Nephron (organoid): ENCODE measurements at regions not wholly inside any gene's neighbourhood (a gene's known extent, or its start where the extent isn't known, plus 50 kb on each side); places are given as distances from the start of the nearest gene placed in this dataset.

Experiments
- H3K27ac Mint-ChIP-seq, 3 experiments: 2 replicates each; pipeline ENCODE4 v1.8.0; 2020; ENCODE audit warnings: mixed read lengths in 3 of 3, mild to moderate bottlenecking in 2 of 3, moderate library complexity in 1 of 3
- H3K27me3 Mint-ChIP-seq: 2 replicates; pipeline ENCODE4 v1.8.0; 2021; ENCODE audit warnings: low read depth, mild to moderate bottlenecking, moderate library complexity, mixed read lengths
- H3K36me3 Mint-ChIP-seq: 2 replicates; pipeline ENCODE4 v1.8.0; 2020; ENCODE audit warnings: low read depth, mixed read lengths
- H3K4me1 Mint-ChIP-seq: 2 replicates; pipeline ENCODE4 v1.8.0; 2020; ENCODE audit warnings: mixed read lengths
- H3K4me3 Mint-ChIP-seq, 3 experiments: 2 replicates each; pipeline ENCODE4 v1.8.0; 2020; ENCODE audit warnings: mild to moderate bottlenecking in 3 of 3, mixed read lengths in 3 of 3, moderate library complexity in 2 of 3
- H3K9me3 Mint-ChIP-seq: 2 replicates; pipeline ENCODE4 v1.8.0; 2020; ENCODE audit warnings: mixed read lengths
- TF ChIP-seq, protein P1 (sequence below), 3 experiments: fragments of 200-600 bp; sonication (generic); IDR thresholded peaks; one replicate each; pipeline ENCODE4 v1.5.0; 2021; ENCODE audit warnings: antibody characterized with exemption in 3 of 3; ENCODE audit not compliant: unreplicated experiment in 3 of 3

DNA sequence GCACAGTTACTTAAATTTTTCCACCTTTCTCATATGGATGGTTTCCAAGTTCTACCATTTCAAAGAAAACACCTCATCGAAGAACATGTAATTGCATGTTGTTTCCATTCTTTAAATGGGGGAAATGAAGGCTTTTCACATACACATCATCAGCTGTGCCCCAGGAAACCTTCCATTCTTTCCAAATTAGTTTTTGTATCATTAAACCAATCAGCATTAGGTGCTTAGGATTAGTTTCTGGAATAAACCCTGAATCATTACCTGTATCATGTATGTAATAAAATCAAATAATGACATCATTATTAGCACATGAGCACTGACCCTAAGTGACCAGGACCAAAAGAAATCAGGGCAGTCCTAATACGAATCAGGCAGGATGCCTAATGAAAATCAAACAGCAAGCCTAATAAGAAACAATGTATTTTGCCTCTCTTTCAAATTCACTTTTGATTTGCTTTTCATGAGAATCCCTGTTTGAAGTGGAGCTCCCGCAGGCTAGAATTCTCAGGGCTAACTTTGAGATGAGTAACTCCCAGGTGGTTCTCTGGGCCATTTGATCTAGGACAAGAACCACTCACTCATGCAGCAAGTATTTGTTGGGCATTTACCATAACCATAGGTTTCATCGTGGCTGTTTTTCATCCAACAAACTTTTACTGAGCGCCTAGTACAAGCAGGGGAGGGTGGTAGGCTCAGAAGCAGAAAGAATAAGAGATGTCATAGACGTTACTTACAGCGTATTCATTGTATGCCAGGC, 89.2 kb downstream of the MZT1 start:
- Mint-ChIP-seq H3K27me3 (no peaks in the 10 kb centered on the region), H3K36me3 (no peaks in the 10 kb centered on the region), H3K4me3 (no peak overlapping the region), H3K9me3 (no peaks in the 10 kb centered on the region), H3K27ac (no peak overlapping the region), H3K4me1 (no peaks in the 10 kb centered on the region)
- TF ChIP-seq, protein P1, sequence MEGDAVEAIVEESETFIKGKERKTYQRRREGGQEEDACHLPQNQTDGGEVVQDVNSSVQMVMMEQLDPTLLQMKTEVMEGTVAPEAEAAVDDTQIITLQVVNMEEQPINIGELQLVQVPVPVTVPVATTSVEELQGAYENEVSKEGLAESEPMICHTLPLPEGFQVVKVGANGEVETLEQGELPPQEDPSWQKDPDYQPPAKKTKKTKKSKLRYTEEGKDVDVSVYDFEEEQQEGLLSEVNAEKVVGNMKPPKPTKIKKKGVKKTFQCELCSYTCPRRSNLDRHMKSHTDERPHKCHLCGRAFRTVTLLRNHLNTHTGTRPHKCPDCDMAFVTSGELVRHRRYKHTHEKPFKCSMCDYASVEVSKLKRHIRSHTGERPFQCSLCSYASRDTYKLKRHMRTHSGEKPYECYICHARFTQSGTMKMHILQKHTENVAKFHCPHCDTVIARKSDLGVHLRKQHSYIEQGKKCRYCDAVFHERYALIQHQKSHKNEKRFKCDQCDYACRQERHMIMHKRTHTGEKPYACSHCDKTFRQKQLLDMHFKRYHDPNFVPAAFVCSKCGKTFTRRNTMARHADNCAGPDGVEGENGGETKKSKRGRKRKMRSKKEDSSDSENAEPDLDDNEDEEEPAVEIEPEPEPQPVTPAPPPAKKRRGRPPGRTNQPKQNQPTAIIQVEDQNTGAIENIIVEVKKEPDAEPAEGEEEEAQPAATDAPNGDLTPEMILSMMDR (IDR thresholded peaks at IDR 0.05; ENCODE audit: unreplicated experiment in 3 of 3) = no peak

- Mint-ChIP-seq H3K4me1 (no peaks in the 10 kb centered on the region), H3K36me3 (no peaks in the 10 kb centered on the region), H3K27me3 (no peaks in the 10 kb centered on the region), H3K4me3 (no peak overlapping the region), H3K27ac (no peak overlapping the region), H3K9me3 (no peaks in the 10 kb centered on the region)
- TF ChIP-seq, protein P1 (IDR thresholded peaks at IDR 0.05; ENCODE audit: unreplicated experiment in 3 of 3) = no peak
Observed at GRCh38 chr13:72637561-72637960, 89.9 kb downstream of the MZT1 start.

GRCh38 chr13:72634859-72635258, 92.6 kb downstream of the MZT1 start:
- TF ChIP-seq, protein P1 (IDR thresholded peaks at IDR 0.05; ENCODE audit: unreplicated experiment in 3 of 3) = no peak
- H3K9me3 Mint-ChIP-seq = peaks cover 16% of the 10 kb centered on the region
- H3K4me3 Mint-ChIP-seq = no peak overlapping the region
- no peaks in the 10 kb centered on the region for H3K36me3 Mint-ChIP-seq
- H3K27ac Mint-ChIP-seq = no peak overlapping the region
- H3K4me1 Mint-ChIP-seq = no peaks in the 10 kb centered on the region
- H3K27me3 Mint-ChIP-seq = no peaks in the 10 kb centered on the region

DNA sequence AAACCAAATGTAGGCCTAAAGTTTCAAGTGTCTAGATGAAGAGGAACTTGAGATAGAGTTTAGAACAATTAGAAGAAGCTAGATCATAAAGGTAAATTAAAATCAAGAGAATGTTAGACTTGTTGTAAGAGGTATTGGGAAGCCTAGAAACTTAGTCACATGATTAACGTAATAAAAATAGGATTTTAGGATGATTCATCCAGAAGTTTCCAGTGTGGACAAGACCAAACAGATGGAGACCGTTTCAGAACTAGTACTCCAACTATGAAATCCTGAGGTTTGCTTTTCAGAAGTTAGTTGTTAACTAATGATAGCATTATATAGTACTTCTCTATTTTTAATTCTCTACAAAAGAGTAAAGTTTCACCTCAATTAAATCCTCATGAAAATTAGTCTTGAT, 104.9 kb downstream of the MZT1 start:
- Mint-ChIP-seq H3K9me3 (peaks cover 7% of the 10 kb centered on the region), H3K4me3 (no peak overlapping the region), H3K36me3 (no peaks in the 10 kb centered on the region), H3K27ac (no peak overlapping the region), H3K27me3 (no peaks in the 10 kb centered on the region), H3K4me1 (no peaks in the 10 kb centered on the region)
- TF ChIP-seq, protein P1 (IDR thresholded peaks at IDR 0.05; ENCODE audit: unreplicated experiment in 3 of 3) = no peak

DNA sequence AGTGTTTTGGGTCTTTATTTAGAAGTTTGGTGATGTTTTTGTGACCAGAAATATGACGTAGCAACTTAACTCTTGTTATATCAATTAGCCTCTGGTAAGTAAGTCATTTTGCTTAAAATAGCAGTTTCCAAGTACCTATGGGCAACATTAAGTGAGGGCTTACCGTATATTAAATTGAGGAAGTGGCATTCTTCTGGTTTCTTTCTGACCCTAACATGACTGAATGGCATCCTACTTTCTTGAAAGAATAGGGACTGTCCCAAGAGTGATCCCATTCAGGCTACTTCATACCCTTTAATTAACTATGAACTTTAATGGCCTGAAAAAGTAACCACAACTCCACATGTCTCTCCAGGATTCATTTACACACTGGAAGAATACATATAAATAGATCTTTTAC, 106.6 kb downstream of the MZT1 start:
- no peaks in the 10 kb centered on the region for H3K4me1 Mint-ChIP-seq
- H3K27ac Mint-ChIP-seq = no peak overlapping the region
- peaks cover 2% of the 10 kb centered on the region for H3K9me3 Mint-ChIP-seq
- H3K4me3 Mint-ChIP-seq = no peak overlapping the region
- TF ChIP-seq, protein P1 (IDR thresholded peaks at IDR 0.05; ENCODE audit: unreplicated experiment in 3 of 3) = no peak
- H3K36me3 Mint-ChIP-seq = no peaks in the 10 kb centered on the region
- no peaks in the 10 kb centered on the region for H3K27me3 Mint-ChIP-seq

DNA sequence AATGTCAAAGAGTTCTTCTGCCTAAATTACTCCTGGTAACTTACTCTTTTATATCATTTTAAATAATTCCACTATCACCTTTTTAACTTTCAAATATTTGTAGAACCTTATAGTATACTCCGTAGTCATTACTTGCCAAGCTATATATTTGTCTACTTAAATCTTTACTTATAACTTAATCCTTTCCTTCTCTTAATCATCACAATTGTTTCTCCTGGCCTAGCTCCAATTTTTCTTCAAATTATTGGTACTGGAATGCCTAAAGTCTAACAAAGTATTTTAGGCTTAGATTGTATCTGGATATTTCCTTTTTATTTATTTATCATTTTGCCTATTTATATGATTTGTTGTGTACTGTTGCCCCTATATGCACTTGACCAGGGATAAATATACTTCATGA, 109.5 kb downstream of the MZT1 start:
- Mint-ChIP-seq H3K27ac (no peak overlapping the region), H3K4me3 (no peak overlapping the region), H3K36me3 (no peaks in the 10 kb centered on the region), H3K27me3 (no peaks in the 10 kb centered on the region), H3K4me1 (no peaks in the 10 kb centered on the region), H3K9me3 (no peaks in the 10 kb centered on the region)
- TF ChIP-seq, protein P1 (IDR thresholded peaks at IDR 0.05; ENCODE audit: unreplicated experiment in 3 of 3) = no peak
